ENCODE measurements at regions not wholly inside any gene's neighbourhood (a gene's known extent, or its start where the extent isn't known, plus 50 kb on each side); places are given as distances from the start of the nearest gene placed in this dataset.

- TF ChIP-seq CTCF (IDR thresholded peaks at IDR 0.05 in 2 of 3, conservative IDR thresholded peaks at IDR 0.05 in 1 of 3; ENCODE audit: control insufficient read depth in 2 of 3, extremely low read depth in 1 of 3, insufficient read depth in 1 of 3, low read depth in 3 of 3, low read length in 3 of 3): no peak
- TF ChIP-seq ETV6 (conservative IDR thresholded peaks at IDR 0.05 in 1 of 2, IDR thresholded peaks at IDR 0.05 in 1 of 2; ENCODE audit: borderline replicate concordance in 1 of 2, low read depth in 1 of 2): no peak
These were observed 334.9 kb downstream of the PARP8 start (continued) for GRCh38 chr5:51001227-51001923.

GRCh38 chr5:51002368-51002767, 335.9 kb downstream of the PARP8 start:
- in situ Hi-C loops (cut with MboI) (no loop called here), intact Hi-C loops (cut with micrococcal nuclease; ENCODE audit: unreplicated experiment) (no loop called here)
- H3K36me3 ChIP-seq (ENCODE audit: control insufficient read depth in 2 of 2, insufficient read depth in 2 of 2, low read length in 1 of 2): no peaks in the 10 kb centered on the region
- DNase-seq (ENCODE audit: low read depth, low spot score): no peak
- ChIA-PET CTCF (no interaction called here), SMC1A (ENCODE audit: uncharacterized antibody, unreplicated experiment) (no interaction called here), RAD21 (ENCODE audit: unreplicated experiment) (no interaction called here), POLR2A (no interaction called here)
- H3K79me2 ChIP-seq (ENCODE audit: control insufficient read depth, insufficient read depth, low read length): no peaks in the 10 kb centered on the region
- no peaks in the 10 kb centered on the region for H3K4me1 ChIP-seq (ENCODE audit: control insufficient read depth, insufficient read depth, low read length)
- H2AFZ ChIP-seq (ENCODE audit: control insufficient read depth, low read depth, low read length): no peak overlapping the region
- BruUV-seq (replicated peaks): no TSS peak
- no peak for TF ChIP-seq KLF5 (IDR thresholded peaks at IDR 0.05; ENCODE audit: partially characterized antibody)
- no peak for TF ChIP-seq MLLT1 (IDR thresholded peaks at IDR 0.05)
- no peak for TF ChIP-seq NBN (IDR thresholded peaks at IDR 0.05)
- no peak for TF ChIP-seq REST (IDR thresholded peaks at IDR 0.05; ENCODE audit: low read depth, low read length)
- no peak for TF ChIP-seq POLR2A (IDR thresholded peaks at IDR 0.05; ENCODE audit: low read depth, low read length)
- no peak for TF ChIP-seq KAT2A (conservative IDR thresholded peaks at IDR 0.05; ENCODE audit: control insufficient read depth, low read depth, low read length)
- no peak for TF ChIP-seq PAX5 (IDR thresholded peaks at IDR 0.05; ENCODE audit: borderline replicate concordance, low read depth, low read length)
- TF ChIP-seq NFIC (IDR thresholded peaks at IDR 0.05; ENCODE audit: low read depth, low read length): no peak
- TF ChIP-seq BACH1 (IDR thresholded peaks at IDR 0.05; ENCODE audit: borderline replicate concordance): no peak
- no peak for TF ChIP-seq CEBPB (IDR thresholded peaks at IDR 0.05; ENCODE audit: borderline replicate concordance in 1 of 2, low read depth in 2 of 2, low read length in 2 of 2)
- no peak for TF ChIP-seq NR2F1 (conservative IDR thresholded peaks at IDR 0.05)
- no peak for TF ChIP-seq IRF4 (IDR thresholded peaks at IDR 0.05; ENCODE audit: low read depth, low read length)
- no peak for TF ChIP-seq RB1 (IDR thresholded peaks at IDR 0.05; ENCODE audit: borderline replicate concordance)
- no peak for TF ChIP-seq RUNX3 (IDR thresholded peaks at IDR 0.05; ENCODE audit: low read length)
- no peak for TF ChIP-seq SP1 (IDR thresholded peaks at IDR 0.05; ENCODE audit: low read depth, low read length)
- no peaks in the 10 kb centered on the region for H3K27me3 ChIP-seq (replicated peaks in 1 of 2; ENCODE audit: control insufficient read depth in 2 of 2, insufficient read depth in 2 of 2, low read length in 1 of 2)
- no peak overlapping the region for H3K9ac ChIP-seq (ENCODE audit: control insufficient read depth, insufficient read depth, low read length)
- no peaks in the 10 kb centered on the region for H3K9me3 ChIP-seq (replicated peaks; ENCODE audit: control insufficient read depth, insufficient read depth, low read length)
- WGBS (ENCODE audit: insufficient coverage, insufficient replicate concordance, low lambda C conversion rate, missing lambda C conversion rate): 37% methylated on average over 3 of the region's 3 CpGs
- no peak for ATAC-seq
- H3K4me2 ChIP-seq (ENCODE audit: control insufficient read depth, insufficient read depth): no peak overlapping the region
- H3K27ac ChIP-seq (ENCODE audit: control insufficient read depth, insufficient read depth): no peak overlapping the region
- no peaks in the 10 kb centered on the region; the same call in 1 of the 2 replicates for H4K20me1 ChIP-seq (ENCODE audit: control insufficient read depth, insufficient read depth)
- FAIRE-seq: no peak
- H3K4me3 ChIP-seq: no peak overlapping the region

Measured in GM12878 (cell line).